OCI-LY3 (cell line): ENCODE measurements at regions not wholly inside any gene's neighbourhood (a gene's known extent, or its start where the extent isn't known, plus 50 kb on each side); places are given as distances from the start of the nearest gene placed in this dataset.

Experiments
- H2AFZ ChIP-seq: fragments of 200-600, 300-600 bp; shearing (Covaris generic); 2 replicates; pipeline ENCODE4 v1.6.0; 2014; ENCODE audit warnings: antibody characterized with exemption, low read depth, low read length
- H3K27ac ChIP-seq: fragments of 200-600, 300-600 bp; sonication (generic); 2 replicates; pipeline ENCODE4 v1.5.1; 2014; ENCODE audit warnings: mild to moderate bottlenecking, low read length, moderate library complexity, mixed read lengths
- H3K27me3 ChIP-seq: fragments of 200-600, 300-600 bp; sonication (generic); 2 replicates; pipeline ENCODE4 v1.6.1; 2014; ENCODE audit warnings: low read depth, low read length, mixed read lengths
- H3K36me3 ChIP-seq: fragments of 200-600, 300-600 bp; sonication (generic); replicated peaks from 2 replicates; pipeline ENCODE3; 2014; ENCODE audit warnings: low read depth, low read length, mixed read lengths
- H3K4me1 ChIP-seq: fragments of 300-600, 200-600 bp; sonication (generic); 2 replicates; pipeline ENCODE4 v1.6.1; 2014; ENCODE audit warnings: low read length, mixed read lengths
- H3K4me2 ChIP-seq: fragments of 200-600, 300-600 bp; sonication (generic); 2 replicates; pipeline ENCODE4 v1.6.1; 2014; ENCODE audit warnings: low read length, mixed read lengths
- H3K4me3 ChIP-seq: fragments of 300-600, 200-600 bp; sonication (generic); 2 replicates; pipeline ENCODE4 v1.5.1; 2014; ENCODE audit warnings: antibody characterized with exemption, mild to moderate bottlenecking, low read length, moderate library complexity
- H3K79me2 ChIP-seq: fragments of 300-600, 200-600 bp; shearing (Covaris generic); 2 replicates; pipeline ENCODE4 v1.6.1; 2014; ENCODE audit warnings: mild to moderate bottlenecking, low read length, mixed read lengths
- H3K9ac ChIP-seq: fragments of 300-600, 200-600 bp; shearing (Covaris generic); 2 replicates; pipeline ENCODE4 v1.6.0; 2014; ENCODE audit warnings: mild to moderate bottlenecking, low read length, moderate library complexity
- H3K9me3 ChIP-seq: fragments of 200-600, 300-600 bp; shearing (Covaris generic); 2 replicates; pipeline ENCODE4 v1.6.1; 2014; ENCODE audit warnings: low read length, mixed read lengths; ENCODE audit not compliant: insufficient read depth
- H4K20me1 ChIP-seq: fragments of 200-600, 300-600 bp; sonication (generic); 2 replicates; pipeline ENCODE4 v1.6.1; 2016; ENCODE audit warnings: low read length, mixed read lengths; ENCODE audit not compliant: insufficient read depth
- CTCF ChIP-seq: fragments of 200-600, 300-600 bp; sonication (generic); IDR thresholded peaks from 2 replicates; pipeline ENCODE4 v1.5.1; 2014; ENCODE audit warnings: antibody characterized with exemption, low read length, low read depth
- EZH2phosphoT487 ChIP-seq: fragments of 200-600 bp; shearing (Covaris generic); IDR thresholded peaks from 2 replicates; pipeline ENCODE4 v1.6.1; 2018; ENCODE audit warnings: antibody characterized with exemption, mixed run types, low read depth

GRCh38 chr11:129605815-129606214 lies 209.8 kb upstream of the TMEM45B start:
- TF ChIP-seq CTCF: no peak
- no peak for TF ChIP-seq EZH2phosphoT487
- Histone ChIP-seq H3K9me3 (no peaks in the 10 kb centered on the region), H3K4me3 (no peak overlapping the region), H3K4me2 (no peak overlapping the region), H2AFZ (no peak overlapping the region), H3K9ac (no peak overlapping the region), H3K27me3 (peaks cover 9% of the 10 kb centered on the region), H3K79me2 (no peaks in the 10 kb centered on the region), H3K27ac (no peak overlapping the region), H4K20me1 (no peaks in the 10 kb centered on the region), H3K36me3 (no peaks in the 10 kb centered on the region), H3K4me1 (no peaks in the 10 kb centered on the region)

- Histone ChIP-seq H4K20me1 (no peaks in the 10 kb centered on the region), H3K27me3 (peaks cover 12% of the 10 kb centered on the region), H3K36me3 (no peaks in the 10 kb centered on the region), H3K4me1 (no peaks in the 10 kb centered on the region), H3K27ac (no peak overlapping the region), H3K9me3 (no peaks in the 10 kb centered on the region), H3K9ac (no peak overlapping the region), H3K79me2 (no peaks in the 10 kb centered on the region), H3K4me2 (no peak overlapping the region), H3K4me3 (no peak overlapping the region), H2AFZ (no peak overlapping the region)
- TF ChIP-seq CTCF (no peak), EZH2phosphoT487 (no peak)
Observed at GRCh38 chr11:129608711-129609110, 206.9 kb upstream of the TMEM45B start.

- peaks cover 17% of the 10 kb centered on the region for H3K27me3 ChIP-seq
- H3K4me2 ChIP-seq: no peak overlapping the region
- no peak overlapping the region for H2AFZ ChIP-seq
- no peaks in the 10 kb centered on the region for H3K4me1 ChIP-seq
- H3K27ac ChIP-seq: no peak overlapping the region
- no peaks in the 10 kb centered on the region for H3K9me3 ChIP-seq
- no peak overlapping the region for H3K4me3 ChIP-seq
- H3K9ac ChIP-seq: no peak overlapping the region
- no peaks in the 10 kb centered on the region for H3K79me2 ChIP-seq
- no peaks in the 10 kb centered on the region for H4K20me1 ChIP-seq
- TF ChIP-seq CTCF (no peak), EZH2phosphoT487 (no peak)
- no peaks in the 10 kb centered on the region for H3K36me3 ChIP-seq
Observed at GRCh38 chr11:129610125-129610524, 205.5 kb upstream of the TMEM45B start.

GRCh38 chr11:129610545-129610944 lies 205.1 kb upstream of the TMEM45B start:
- no peak overlapping the region for H3K27ac ChIP-seq
- H3K4me2 ChIP-seq: no peak overlapping the region
- H3K4me1 ChIP-seq: no peaks in the 10 kb centered on the region
- H4K20me1 ChIP-seq: no peaks in the 10 kb centered on the region
- peaks cover 17% of the 10 kb centered on the region for H3K27me3 ChIP-seq
- no peaks in the 10 kb centered on the region for H3K9me3 ChIP-seq
- H3K36me3 ChIP-seq: no peaks in the 10 kb centered on the region
- H3K9ac ChIP-seq: no peak overlapping the region
- no peak overlapping the region for H3K4me3 ChIP-seq
- H2AFZ ChIP-seq: no peak overlapping the region
- TF ChIP-seq CTCF: no peak
- TF ChIP-seq EZH2phosphoT487: no peak
- no peaks in the 10 kb centered on the region for H3K79me2 ChIP-seq
